HepG2 (cell line): ENCODE measurements at regions not wholly inside any gene's neighbourhood (a gene's known extent, or its start where the extent isn't known, plus 50 kb on each side); places are given as distances from the start of the nearest gene placed in this dataset.

Experiments
- ATAC-seq: fragments of 200-7000 bp; cut with Tn5 transposase; 3 replicates; pipeline ENCODE4 v1.9.1; 2020; ENCODE audit warnings: mild to moderate bottlenecking, moderate library complexity
- BruUV-seq: library from RNA; stranded (reverse); fragments of 400-500 nt; replicated peaks from 2 replicates; lab custom pipeline; 2021; lab: Mats Ljungman, UMichigan
- CTCF ChIA-PET: fragments of 300-600 bp; formaldehyde crosslinking; extraction: SDS; loops from one replicate; lab custom pipeline; 2021; ENCODE audit warnings: low total read pairs, inconsistent platforms, low intra/inter-chr PET ratio; lab: Yijun Ruan, JAX
- POLR2A ChIA-PET: fragments of 350-600 bp; sonication (Branson Sonifier 250); formaldehyde crosslinking; loops from one replicate; lab custom pipeline; 2020; ENCODE audit warnings: antibody characterized with exemption, inconsistent platforms; lab: Yijun Ruan, JAX
- DNase-seq: peaks from one replicate; pipeline ENCODE4 v3.0.0-alpha.2; 2015; ENCODE audit warnings: low spot score
- FAIRE-seq: peaks from 3 replicates; lab custom pipeline; 2011; peaks lifted over from hg19 to GRCh38; lab: Jason Lieb, UNC
- H2AFZ ChIP-seq: one replicate; pipeline ENCODE4 v1.6.1; 2011; ENCODE audit warnings: low read length, inconsistent platforms
- H3K27ac ChIP-seq: fragments of 300-600 bp; 3 replicates; pipeline ENCODE4 v1.8.0; 2011; ENCODE audit warnings: mixed run types, mild to moderate bottlenecking, mixed read lengths, low read length, inconsistent platforms; ENCODE audit not compliant: insufficient read depth; ENCODE audit errors: extremely low read length
- H3K27me3 ChIP-seq, 2 experiments: fragments of 200-600 bp in 1 of 2; 2 replicates in 1 of 2; 3 replicates in 1 of 2; pipeline versions ENCODE4 v1.6.0 to v1.8.0; 2011; ENCODE audit warnings: low read length in 2 of 2, mild to moderate bottlenecking in 2 of 2, moderate library complexity in 2 of 2, inconsistent platforms in 1 of 2; ENCODE audit not compliant: insufficient read depth in 2 of 2, control insufficient read depth in 1 of 2
- H3K36me3 ChIP-seq, 2 experiments: fragments of 200-600 bp in 1 of 2; replicated peaks in 1 of 2; 2 replicates in 1 of 2; 3 replicates in 1 of 2; pipeline versions ENCODE4 v1.5.1 to v1.8.0; 2011; ENCODE audit warnings: low read length in 2 of 2, inconsistent platforms in 1 of 2; ENCODE audit not compliant: insufficient read depth in 2 of 2, control insufficient read depth in 1 of 2
- H3K4me1 ChIP-seq: 2 replicates; pipeline ENCODE4 v1.5.1; 2012; ENCODE audit warnings: low read length, inconsistent platforms; ENCODE audit not compliant: insufficient read depth
- H3K4me2 ChIP-seq: 2 replicates; pipeline ENCODE4 v1.6.0; 2011; ENCODE audit warnings: low read depth, low read length, inconsistent platforms
- H3K4me3 ChIP-seq, 3 experiments: fragments of 200-600 bp in 1 of 3; sonication (generic), shearing (Covaris generic) in 1 of 3; replicated peaks in 1 of 3; 2 replicates each; pipeline ENCODE4 v1.5.1; 2011 to 2016; ENCODE audit warnings: low read length in 3 of 3, inconsistent platforms in 2 of 3, low read depth in 2 of 3, mild to moderate bottlenecking in 2 of 3, control low read depth in 1 of 3, mixed read lengths in 1 of 3; ENCODE audit not compliant: insufficient read depth in 1 of 3
- H3K79me2 ChIP-seq: one replicate; pipeline ENCODE4 v1.6.1; 2011; ENCODE audit warnings: low read length, inconsistent platforms; ENCODE audit not compliant: insufficient read depth
- H3K9ac ChIP-seq: 2 replicates; pipeline ENCODE4 v1.6.0; 2011; ENCODE audit warnings: mild to moderate bottlenecking, low read depth, low read length, inconsistent platforms; ENCODE audit not compliant: insufficient read depth
- H3K9me3 ChIP-seq: 2 replicates; pipeline ENCODE4 v1.5.1; 2012; ENCODE audit warnings: mild to moderate bottlenecking, low read length
- H4K20me1 ChIP-seq: 2 replicates; pipeline ENCODE4 v1.6.0; 2011; ENCODE audit warnings: inconsistent platforms, mild to moderate bottlenecking, low read length, moderate library complexity; ENCODE audit not compliant: insufficient read depth
- ARID5B ChIP-seq: IDR thresholded peaks from 2 replicates; pipeline ENCODE4 v1.4.0; 2020; ENCODE audit warnings: mild to moderate bottlenecking, missing genetic modification reagents
- CHD2 ChIP-seq: IDR thresholded peaks from 2 replicates; pipeline ENCODE4 v1.6.1; 2011; ENCODE audit warnings: low read depth, low read length, improper control_type of control experiment
- CREB1 ChIP-seq, 2 experiments: fragments of 450-650 bp in 1 of 2; IDR thresholded peaks; 2 replicates each; pipeline ENCODE4 v1.6.1; 2016 to 2017; ENCODE audit warnings: control low read depth in 1 of 2, mild to moderate bottlenecking in 1 of 2, missing compliant biosample characterization in 1 of 2, missing genetic modification characterization in 1 of 2
- FOXK2 ChIP-seq: fragments of 450-650 bp; IDR thresholded peaks from 2 replicates; pipeline ENCODE4 v1.6.1; 2016
- PHF20 ChIP-seq: sonication (generic); formaldehyde crosslinking; IDR thresholded peaks from 2 replicates; pipeline ENCODE4 v1.5.0; 2020; ENCODE audit warnings: mild to moderate bottlenecking, missing genetic modification reagents
- PRDM15 ChIP-seq: sonication (generic); formaldehyde crosslinking; IDR thresholded peaks from 2 replicates; pipeline ENCODE4 v1.4.0; 2020; ENCODE audit warnings: missing genetic modification reagents
- RBFOX2 ChIP-seq: fragments of 200-400 bp; formaldehyde crosslinking; IDR thresholded peaks from 2 replicates; pipeline ENCODE4 v1.6.1; 2017; ENCODE audit warnings: low read depth, mild to moderate bottlenecking, low read length
- ZBTB7A ChIP-seq: sonication (generic); formaldehyde crosslinking; IDR thresholded peaks from 2 replicates; pipeline ENCODE4 v1.8.0; 2022; ENCODE audit warnings: mild to moderate bottlenecking, missing genetic modification reagents
- ZFP37 ChIP-seq: sonication (generic); formaldehyde crosslinking; IDR thresholded peaks from 2 replicates; pipeline ENCODE4 v1.4.0; 2020; ENCODE audit warnings: missing genetic modification reagents, borderline replicate concordance
- ZFY ChIP-seq: sonication (generic); formaldehyde crosslinking; IDR thresholded peaks from 2 replicates; pipeline ENCODE4 v1.4.0; 2020; ENCODE audit warnings: missing genetic modification reagents
- ZMYM2 ChIP-seq: sonication (generic); formaldehyde crosslinking; IDR thresholded peaks from 2 replicates; pipeline ENCODE4 v1.8.0; 2022; ENCODE audit warnings: mild to moderate bottlenecking, missing genetic modification reagents
- ZNF503 ChIP-seq: sonication (generic); formaldehyde crosslinking; IDR thresholded peaks from 2 replicates; pipeline ENCODE4 v1.4.0; 2020; ENCODE audit warnings: missing genetic modification reagents
- ZNF788 ChIP-seq: sonication (generic); formaldehyde crosslinking; IDR thresholded peaks from 2 replicates; pipeline ENCODE4 v1.5.0; 2020; ENCODE audit warnings: mild to moderate bottlenecking, missing genetic modification reagents, borderline replicate concordance
- WGBS: methylation state at CpG from one replicate; pipeline ENCODE4 v1.1.6; 2017; ENCODE audit warnings: low lambda C conversion rate; 5-methylcytosine and 5-hydroxymethylcytosine counted together
- in situ Hi-C: cut with HindIII; loops from 2 replicates; pipeline ENCODE4 v1.10.0; 2017; ENCODE audit warnings: low pct_unique_long_range_greater_than_20kb; ENCODE audit not compliant: extremely low pct_ligation_motif_present
- intact Hi-C: fragments of 100-400 bp; cut with micrococcal nuclease; formaldehyde crosslinking; loops from one replicate; pipeline ENCODE4 v1.10.0; 2022; ENCODE audit not compliant: unreplicated experiment

GRCh38 chr13:55576389-55576788, 1564.3 kb upstream of the PRR20A start (continued):
- TF ChIP-seq FOXK2 = no peak
- TF ChIP-seq ZBTB7A (CRISPR knock-in tag) = no peak

GRCh38 chr13:55577082-55577846, 1563.5 kb upstream of the PRR20A start:
- no peaks in the 10 kb centered on the region for H3K79me2 ChIP-seq
- DNase-seq (no peak), ATAC-seq (no peak), FAIRE-seq (no peak)
- intact Hi-C loops (no loop called here), in situ Hi-C loops (no loop called here)
- POLR2A ChIA-PET = no interaction called here
- no peak overlapping the region for H3K27ac ChIP-seq
- H3K9me3 ChIP-seq = peaks cover 18% of the 10 kb centered on the region
- H3K9ac ChIP-seq = no peak overlapping the region
- no peaks in the 10 kb centered on the region for H3K27me3 ChIP-seq
- no peak overlapping the region for H2AFZ ChIP-seq
- BruUV-seq = no TSS peak
- CTCF ChIA-PET = no interaction called here
- no peaks in the 10 kb centered on the region for H3K4me1 ChIP-seq
- H3K4me3 ChIP-seq = no peak overlapping the region
- no CpG with 5 or more reads among the region's 1 CpG for WGBS
- H3K4me2 ChIP-seq = no peak overlapping the region
- H3K36me3 ChIP-seq = no peaks in the 10 kb centered on the region
- H4K20me1 ChIP-seq = no peaks in the 10 kb centered on the region
- TF ChIP-seq ZFY (CRISPR knock-in tag) (no peak), PHF20 (no peak), ZFP37 (CRISPR knock-in tag) (no peak), RBFOX2 (no peak), ZMYM2 (no peak), CREB1 (IDR thresholded peaks at IDR 0.05) (no peak), CREB1 (CRISPR knock-in tag; IDR thresholded peaks at IDR 0.05) (no peak), ZNF788 (CRISPR knock-in tag) (no peak), PRDM15 (CRISPR knock-in tag) (no peak), ARID5B (CRISPR knock-in tag) (no peak), ZNF503 (no peak), CHD2 (no peak)
